Activated naive CD8-positive, alpha-beta T cell treated with anti-CD3 and anti-CD28 coated beads for 36 hours (primary cell): ENCODE measurements at regions not wholly inside any gene's neighbourhood (a gene's known extent, or its start where the extent isn't known, plus 50 kb on each side); places are given as distances from the start of the nearest gene placed in this dataset.

Experiments
- DNase-seq: peaks from one replicate; pipeline ENCODE4 v3.0.0; 2021
- H3K27ac Mint-ChIP-seq: one replicate; pipeline ENCODE4 v1.8.0; 2022; ENCODE audit warnings: mild to moderate bottlenecking, moderate library complexity, mixed read lengths
- H3K27me3 Mint-ChIP-seq: one replicate; pipeline ENCODE4 v1.8.0; 2022; ENCODE audit warnings: mild to moderate bottlenecking, mixed read lengths
- H3K36me3 Mint-ChIP-seq: one replicate; pipeline ENCODE4 v1.8.0; 2021; ENCODE audit warnings: mild to moderate bottlenecking, mixed read lengths
- H3K4me1 Mint-ChIP-seq: one replicate; pipeline ENCODE4 v1.8.0; 2021; ENCODE audit warnings: mixed read lengths
- H3K4me3 Mint-ChIP-seq: one replicate; pipeline ENCODE4 v1.8.0; 2022; ENCODE audit warnings: mild to moderate bottlenecking, moderate library complexity, mixed read lengths
- H3K9me3 Mint-ChIP-seq: one replicate; pipeline ENCODE4 v1.8.0; 2022; ENCODE audit warnings: mixed read lengths

GRCh38 chr16:13519871-13520270 is 400.1 kb upstream of the ERCC4 start:
- Mint-ChIP-seq H3K36me3 (no peaks in the 10 kb centered on the region), H3K27me3 (no peaks in the 10 kb centered on the region), H3K4me3 (no peak overlapping the region), H3K4me1 (no peaks in the 10 kb centered on the region), H3K9me3 (peaks cover 6% of the 10 kb centered on the region), H3K27ac (no peak overlapping the region)
- no peak for DNase-seq

GRCh38 chr16:13521356-13521755 is 398.6 kb upstream of the ERCC4 start:
- H3K36me3 Mint-ChIP-seq = no peaks in the 10 kb centered on the region

GRCh38 chr16:13527332-13527731 is 392.6 kb upstream of the ERCC4 start:
- Mint-ChIP-seq H3K4me1 (peaks cover 2% of the 10 kb centered on the region), H3K27me3 (no peaks in the 10 kb centered on the region), H3K9me3 (peaks cover 3% of the 10 kb centered on the region), H3K4me3 (no peak overlapping the region), H3K27ac (no peak overlapping the region), H3K36me3 (no peaks in the 10 kb centered on the region)
- no peak for DNase-seq

More at GRCh38 chr16:13521356-13521755, 398.6 kb upstream of the ERCC4 start:
- H3K9me3 Mint-ChIP-seq = no peaks in the 10 kb centered on the region
- no peak overlapping the region for H3K27ac Mint-ChIP-seq
- H3K4me1 Mint-ChIP-seq = no peaks in the 10 kb centered on the region
- H3K4me3 Mint-ChIP-seq = no peak overlapping the region
- no peak for DNase-seq
- H3K27me3 Mint-ChIP-seq = no peaks in the 10 kb centered on the region

- no peak for DNase-seq
- H3K4me3 Mint-ChIP-seq = no peak overlapping the region
- H3K27me3 Mint-ChIP-seq = no peaks in the 10 kb centered on the region
- peaks cover 2% of the 10 kb centered on the region for H3K4me1 Mint-ChIP-seq
- no peaks in the 10 kb centered on the region for H3K36me3 Mint-ChIP-seq
- peaks cover 3% of the 10 kb centered on the region for H3K9me3 Mint-ChIP-seq
- H3K27ac Mint-ChIP-seq = no peak overlapping the region
These were observed 391.3 kb upstream of the ERCC4 start for GRCh38 chr16:13528691-13529090.

- no peak for DNase-seq
- peaks cover 2% of the 10 kb centered on the region for H3K4me1 Mint-ChIP-seq
- H3K9me3 Mint-ChIP-seq = peaks cover 3% of the 10 kb centered on the region
- no peaks in the 10 kb centered on the region for H3K36me3 Mint-ChIP-seq
- H3K27me3 Mint-ChIP-seq = no peaks in the 10 kb centered on the region
- no peak overlapping the region for H3K4me3 Mint-ChIP-seq
- H3K27ac Mint-ChIP-seq = no peak overlapping the region
These were observed 390.6 kb upstream of the ERCC4 start for GRCh38 chr16:13529193-13529982.

- peaks cover 4% of the 10 kb centered on the region for H3K27me3 Mint-ChIP-seq
- no peaks in the 10 kb centered on the region for H3K4me1 Mint-ChIP-seq
- no peak overlapping the region for H3K27ac Mint-ChIP-seq
- no peaks in the 10 kb centered on the region for H3K36me3 Mint-ChIP-seq
- DNase-seq = no peak
- H3K9me3 Mint-ChIP-seq = peaks cover 2% of the 10 kb centered on the region
- no peak overlapping the region for H3K4me3 Mint-ChIP-seq
These were observed 379.2 kb upstream of the ERCC4 start for GRCh38 chr16:13540771-13541170.

- Mint-ChIP-seq H3K4me1 (no peaks in the 10 kb centered on the region), H3K27me3 (peaks cover 4% of the 10 kb centered on the region), H3K27ac (no peak overlapping the region)
These were observed 377.7 kb upstream of the ERCC4 start for GRCh38 chr16:13542284-13542683.

GRCh38 chr16:13543850-13544249 is 376.1 kb upstream of the ERCC4 start:
- Mint-ChIP-seq H3K27me3 (peaks cover 4% of the 10 kb centered on the region), H3K4me3 (no peak overlapping the region), H3K4me1 (no peaks in the 10 kb centered on the region), H3K9me3 (peaks cover 2% of the 10 kb centered on the region), H3K36me3 (no peaks in the 10 kb centered on the region), H3K27ac (no peak overlapping the region)
- DNase-seq = no peak

More at GRCh38 chr16:13542284-13542683, 377.7 kb upstream of the ERCC4 start:
- Mint-ChIP-seq H3K4me3 (no peak overlapping the region), H3K36me3 (no peaks in the 10 kb centered on the region), H3K9me3 (peaks cover 2% of the 10 kb centered on the region)
- no peak for DNase-seq

GRCh38 chr16:13545271-13545670 is 374.7 kb upstream of the ERCC4 start:
- no peaks in the 10 kb centered on the region for H3K4me1 Mint-ChIP-seq
- no peak overlapping the region for H3K4me3 Mint-ChIP-seq
- DNase-seq = no peak
- no peaks in the 10 kb centered on the region for H3K9me3 Mint-ChIP-seq
- H3K36me3 Mint-ChIP-seq = no peaks in the 10 kb centered on the region
- H3K27ac Mint-ChIP-seq = no peak overlapping the region
- peaks cover 4% of the 10 kb centered on the region for H3K27me3 Mint-ChIP-seq

GRCh38 chr16:13550254-13550653 is 369.7 kb upstream of the ERCC4 start:
- H3K9me3 Mint-ChIP-seq = peaks cover 3% of the 10 kb centered on the region
- no peaks in the 10 kb centered on the region for H3K36me3 Mint-ChIP-seq
- no peaks in the 10 kb centered on the region for H3K4me1 Mint-ChIP-seq
- peaks cover 4% of the 10 kb centered on the region for H3K27me3 Mint-ChIP-seq
- H3K27ac Mint-ChIP-seq = no peak overlapping the region
- no peak overlapping the region for H3K4me3 Mint-ChIP-seq
- no peak for DNase-seq

GRCh38 chr16:13552062-13552959 is 367.6 kb upstream of the ERCC4 start:
- H3K4me3 Mint-ChIP-seq = no peak overlapping the region
- H3K27me3 Mint-ChIP-seq = peaks cover 9% of the 10 kb centered on the region
- no peaks in the 10 kb centered on the region for H3K4me1 Mint-ChIP-seq
- H3K27ac Mint-ChIP-seq = no peak overlapping the region
- no peaks in the 10 kb centered on the region for H3K36me3 Mint-ChIP-seq
- peaks cover 3% of the 10 kb centered on the region for H3K9me3 Mint-ChIP-seq
- DNase-seq = no peak

- H3K9me3 Mint-ChIP-seq = peaks cover 3% of the 10 kb centered on the region
- no peaks in the 10 kb centered on the region for H3K4me1 Mint-ChIP-seq
- H3K4me3 Mint-ChIP-seq = no peak overlapping the region
- H3K27me3 Mint-ChIP-seq = peaks cover 9% of the 10 kb centered on the region
- DNase-seq = no peak
- H3K27ac Mint-ChIP-seq = no peak overlapping the region
- no peaks in the 10 kb centered on the region for H3K36me3 Mint-ChIP-seq
These were observed 367.0 kb upstream of the ERCC4 start for GRCh38 chr16:13552960-13553257.

GRCh38 chr16:13553453-13553985 is 366.4 kb upstream of the ERCC4 start:
- Mint-ChIP-seq H3K36me3 (no peaks in the 10 kb centered on the region), H3K4me3 (no peak overlapping the region)

GRCh38 chr16:13554005-13554404 is 365.9 kb upstream of the ERCC4 start:
- no peak for DNase-seq
- H3K4me3 Mint-ChIP-seq = no peak overlapping the region
- no peaks in the 10 kb centered on the region for H3K36me3 Mint-ChIP-seq
- H3K4me1 Mint-ChIP-seq = no peaks in the 10 kb centered on the region
- peaks cover 3% of the 10 kb centered on the region for H3K9me3 Mint-ChIP-seq
- H3K27ac Mint-ChIP-seq = no peak overlapping the region
- peaks cover 9% of the 10 kb centered on the region for H3K27me3 Mint-ChIP-seq

More at GRCh38 chr16:13553453-13553985, 366.4 kb upstream of the ERCC4 start:
- Mint-ChIP-seq H3K4me1 (no peaks in the 10 kb centered on the region), H3K9me3 (peaks cover 3% of the 10 kb centered on the region), H3K27ac (no peak overlapping the region), H3K27me3 (peaks cover 9% of the 10 kb centered on the region)
- DNase-seq = no peak

- Mint-ChIP-seq H3K36me3 (no peaks in the 10 kb centered on the region), H3K27me3 (peaks cover 9% of the 10 kb centered on the region), H3K4me3 (no peak overlapping the region), H3K27ac (no peak overlapping the region), H3K9me3 (peaks cover 3% of the 10 kb centered on the region), H3K4me1 (no peaks in the 10 kb centered on the region)
- no peak for DNase-seq
These were observed 365.3 kb upstream of the ERCC4 start for GRCh38 chr16:13554643-13555042.
